Gastroesophageal sphincter (tissue), 3 donors: ENCODE measurements at regions not wholly inside any gene's neighbourhood (a gene's known extent, or its start where the extent isn't known, plus 50 kb on each side); places are given as distances from the start of the nearest gene placed in this dataset.
"Not testable (repeated sequence)": the region's sequence is repeated elsewhere in the genome, so short reads cannot be mapped to it uniquely, and the experiment has no call there.

Source experiments
- CTCF ChIP-seq, 4 experiments: fragments of 200-600 bp in 2 of 4; fragments of 450-650 bp in 2 of 4; sonication (generic) in 1 of 4; IDR thresholded peaks; one replicate each; pipeline ENCODE4 v1.5.1; 2017 to 2019; ENCODE audit warnings: antibody characterized with exemption in 4 of 4, mild to moderate bottlenecking in 2 of 4, moderate library complexity in 2 of 4
- POLR2A ChIP-seq, 2 donors: fragments of 450-650 bp; IDR thresholded peaks; one replicate each; pipeline ENCODE4 v1.6.1; 2017; ENCODE audit warnings: antibody characterized with exemption in 2 of 2, mild to moderate bottlenecking in 2 of 2, moderate library complexity in 1 of 2
- POLR2AphosphoS5 ChIP-seq: sonication (generic); formaldehyde crosslinking; IDR thresholded peaks from one replicate; pipeline ENCODE4 v1.6.1; 2017; ENCODE audit warnings: antibody characterized with exemption

GRCh38 chr5:63180190-63180589, 601.6 kb downstream of the LRRC70 start:
- TF ChIP-seq CTCF (IDR thresholded peaks at IDR 0.05); POLR2AphosphoS5; POLR2A (IDR thresholded peaks at IDR 0.05): not testable (repeated sequence)
